ENCODE measurements at regions not wholly inside any gene's neighbourhood (a gene's known extent, or its start where the extent isn't known, plus 50 kb on each side); places are given as distances from the start of the nearest gene placed in this dataset.

- TF ChIP-seq, protein P1, sequence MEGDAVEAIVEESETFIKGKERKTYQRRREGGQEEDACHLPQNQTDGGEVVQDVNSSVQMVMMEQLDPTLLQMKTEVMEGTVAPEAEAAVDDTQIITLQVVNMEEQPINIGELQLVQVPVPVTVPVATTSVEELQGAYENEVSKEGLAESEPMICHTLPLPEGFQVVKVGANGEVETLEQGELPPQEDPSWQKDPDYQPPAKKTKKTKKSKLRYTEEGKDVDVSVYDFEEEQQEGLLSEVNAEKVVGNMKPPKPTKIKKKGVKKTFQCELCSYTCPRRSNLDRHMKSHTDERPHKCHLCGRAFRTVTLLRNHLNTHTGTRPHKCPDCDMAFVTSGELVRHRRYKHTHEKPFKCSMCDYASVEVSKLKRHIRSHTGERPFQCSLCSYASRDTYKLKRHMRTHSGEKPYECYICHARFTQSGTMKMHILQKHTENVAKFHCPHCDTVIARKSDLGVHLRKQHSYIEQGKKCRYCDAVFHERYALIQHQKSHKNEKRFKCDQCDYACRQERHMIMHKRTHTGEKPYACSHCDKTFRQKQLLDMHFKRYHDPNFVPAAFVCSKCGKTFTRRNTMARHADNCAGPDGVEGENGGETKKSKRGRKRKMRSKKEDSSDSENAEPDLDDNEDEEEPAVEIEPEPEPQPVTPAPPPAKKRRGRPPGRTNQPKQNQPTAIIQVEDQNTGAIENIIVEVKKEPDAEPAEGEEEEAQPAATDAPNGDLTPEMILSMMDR (IDR thresholded peaks at IDR 0.05), result no peak
- no peak for TF ChIP-seq POLR2AphosphoS5 (IDR thresholded peaks at IDR 0.05)
- TF ChIP-seq POLR2A (IDR thresholded peaks at IDR 0.05), result no peak
Observed at GRCh38 chr18:5661179-5661578, 117.4 kb upstream of the EPB41L3 start.
